ENCODE measurements at regions not wholly inside any gene's neighbourhood (a gene's known extent, or its start where the extent isn't known, plus 50 kb on each side); places are given as distances from the start of the nearest gene placed in this dataset.
A peak's percentile ranks its signal among the peaks of the same experiment; 100 is the strongest.

GRCh38 chr2:126775300-126775985, 119.5 kb downstream of the GYPC start:
- Mint-ChIP-seq H3K27me3 (no peaks in the 10 kb centered on the region), H3K4me3 (peak overlapping the region; percentile 50), H3K4me1 (ENCODE audit: low read depth) (peaks cover 7% of the 10 kb centered on the region), H3K27ac (no peak overlapping the region), H3K9me3 (no peaks in the 10 kb centered on the region), H3K36me3 (no peaks in the 10 kb centered on the region)
- POLR2A ChIA-PET = interaction anchor here (1.1 kb wide), 1 partner anchor 13 kb away, joined by 3 read pairs; no protein-coding TSS in a partner anchor
- CTCF ChIA-PET = interaction anchor here (1.2 to 2.9 kb wide), 3 partner anchors 248 to 416 kb away, joined by 3 to 16 read pairs (median 12); no protein-coding TSS in a partner anchor
- intact Hi-C loops (cut with micrococcal nuclease) = no loop called here
- no peak for DNase-seq

GRCh38 chr2:126776255-126776654, 120.3 kb downstream of the GYPC start:
- Mint-ChIP-seq H3K36me3 (no peaks in the 10 kb centered on the region), H3K4me1 (ENCODE audit: low read depth) (peaks cover 7% of the 10 kb centered on the region), H3K27ac (no peak overlapping the region), H3K27me3 (no peaks in the 10 kb centered on the region), H3K4me3 (peak overlapping the region; percentile 50), H3K9me3 (no peaks in the 10 kb centered on the region)
- intact Hi-C loops (cut with micrococcal nuclease) = no loop called here
- ChIA-PET POLR2A (no interaction called here), CTCF (interaction anchor here (0.6 to 4.5 kb wide), 22 partner anchors 8 to 548 kb away, joined by 3 to 135 read pairs (median 4); partner anchors contain the start of gene GYPC)
- no peak for DNase-seq

GRCh38 chr2:126776692-126777619, 121.0 kb downstream of the GYPC start:
- POLR2A ChIA-PET = interaction anchor here (0.5 kb wide), 1 partner anchor 1557 kb away, joined by 3 read pairs; no protein-coding TSS in a partner anchor
- no peaks in the 10 kb centered on the region for H3K9me3 Mint-ChIP-seq
- peaks cover 7% of the 10 kb centered on the region for H3K4me1 Mint-ChIP-seq (ENCODE audit: low read depth)
- DNase-seq = peak; percentile 87
- no peaks in the 10 kb centered on the region for H3K36me3 Mint-ChIP-seq
- intact Hi-C loops (cut with micrococcal nuclease) = loop anchor here (1.0 kb wide), 5 partner anchors 119 to 532 kb away; no protein-coding TSS in a partner anchor
- peak overlapping the region; percentile 83 for H3K4me3 Mint-ChIP-seq
- H3K27me3 Mint-ChIP-seq = peaks cover 2% of the 10 kb centered on the region
- CTCF ChIA-PET = interaction anchor here (0.6 to 4.5 kb wide), 26 partner anchors 8 to 548 kb away, joined by 3 to 135 read pairs (median 3); partner anchors contain the start of gene GYPC
- no peak overlapping the region for H3K27ac Mint-ChIP-seq

GRCh38 chr2:126777620-126777978, 121.1 kb upstream of the TEX51 start:
- Mint-ChIP-seq H3K27ac (no peak overlapping the region), H3K4me3 (peak overlapping the region; percentile 83), H3K9me3 (no peaks in the 10 kb centered on the region), H3K4me1 (ENCODE audit: low read depth) (peaks cover 7% of the 10 kb centered on the region), H3K36me3 (no peaks in the 10 kb centered on the region), H3K27me3 (peaks cover 4% of the 10 kb centered on the region)
- POLR2A ChIA-PET = no interaction called here
- intact Hi-C loops (cut with micrococcal nuclease) = loop anchor here (1.0 kb wide), 5 partner anchors 119 to 532 kb away; no protein-coding TSS in a partner anchor
- DNase-seq = no peak
- CTCF ChIA-PET = interaction anchor here (0.7 to 4.5 kb wide), 9 partner anchors 9 to 418 kb away, joined by 3 to 135 read pairs (median 7); no protein-coding TSS in a partner anchor

- Mint-ChIP-seq H3K9me3 (no peaks in the 10 kb centered on the region), H3K4me3 (no peak overlapping the region), H3K4me1 (ENCODE audit: low read depth) (peaks cover 7% of the 10 kb centered on the region), H3K27ac (no peak overlapping the region), H3K36me3 (no peaks in the 10 kb centered on the region), H3K27me3 (peaks cover 4% of the 10 kb centered on the region)
- ChIA-PET CTCF (interaction anchor here (1.0 to 4.5 kb wide), 7 partner anchors 91 to 380 kb away, joined by 3 to 135 read pairs (median 6); no protein-coding TSS in a partner anchor), POLR2A (no interaction called here)
- no peak for DNase-seq
- intact Hi-C loops (cut with micrococcal nuclease) = no loop called here
Observed at GRCh38 chr2:126778561-126779501, 119.9 kb upstream of the TEX51 start.

GRCh38 chr2:126781206-126781605, 117.5 kb upstream of the TEX51 start:
- H3K27me3 Mint-ChIP-seq = peaks cover 4% of the 10 kb centered on the region
- intact Hi-C loops (cut with micrococcal nuclease) = no loop called here
- no peak for DNase-seq
- ChIA-PET POLR2A (no interaction called here), CTCF (no interaction called here)
- no peak overlapping the region for H3K27ac Mint-ChIP-seq
- no peaks in the 10 kb centered on the region for H3K36me3 Mint-ChIP-seq
- no peaks in the 10 kb centered on the region for H3K9me3 Mint-ChIP-seq
- peaks cover 3% of the 10 kb centered on the region for H3K4me1 Mint-ChIP-seq (ENCODE audit: low read depth)
- no peak overlapping the region for H3K4me3 Mint-ChIP-seq

- peaks cover 4% of the 10 kb centered on the region for H3K27me3 Mint-ChIP-seq
- no peaks in the 10 kb centered on the region for H3K9me3 Mint-ChIP-seq
- peaks cover 3% of the 10 kb centered on the region for H3K4me1 Mint-ChIP-seq (ENCODE audit: low read depth)
- DNase-seq = no peak
- no peak overlapping the region for H3K4me3 Mint-ChIP-seq
- H3K36me3 Mint-ChIP-seq = no peaks in the 10 kb centered on the region
- POLR2A ChIA-PET = no interaction called here
- CTCF ChIA-PET = no interaction called here
- no peak overlapping the region for H3K27ac Mint-ChIP-seq
- intact Hi-C loops (cut with micrococcal nuclease) = no loop called here
Observed at GRCh38 chr2:126781806-126782205, 116.9 kb upstream of the TEX51 start.

- Mint-ChIP-seq H3K4me3 (no peak overlapping the region), H3K4me1 (ENCODE audit: low read depth) (no peaks in the 10 kb centered on the region), H3K27ac (no peak overlapping the region), H3K36me3 (no peaks in the 10 kb centered on the region), H3K9me3 (no peaks in the 10 kb centered on the region), H3K27me3 (peaks cover 4% of the 10 kb centered on the region)
- ChIA-PET CTCF (no interaction called here), POLR2A (no interaction called here)
- intact Hi-C loops (cut with micrococcal nuclease) = no loop called here
- DNase-seq = no peak
Observed at GRCh38 chr2:126782648-126783047, 116.0 kb upstream of the TEX51 start.

GRCh38 chr2:126783341-126783740, 115.3 kb upstream of the TEX51 start:
- ChIA-PET POLR2A (no interaction called here), CTCF (no interaction called here)
- no peak overlapping the region for H3K27ac Mint-ChIP-seq
- no peaks in the 10 kb centered on the region for H3K4me1 Mint-ChIP-seq (ENCODE audit: low read depth)
- no peak overlapping the region for H3K4me3 Mint-ChIP-seq
- no peaks in the 10 kb centered on the region for H3K9me3 Mint-ChIP-seq
- no peaks in the 10 kb centered on the region for H3K36me3 Mint-ChIP-seq
- no peak for DNase-seq
- H3K27me3 Mint-ChIP-seq = peaks cover 4% of the 10 kb centered on the region
- intact Hi-C loops (cut with micrococcal nuclease) = no loop called here

GRCh38 chr2:126784045-126784444, 114.6 kb upstream of the TEX51 start:
- intact Hi-C loops (cut with micrococcal nuclease) = no loop called here
- no peak for DNase-seq
- Mint-ChIP-seq H3K27me3 (peaks cover 4% of the 10 kb centered on the region), H3K4me3 (no peak overlapping the region), H3K9me3 (no peaks in the 10 kb centered on the region), H3K4me1 (ENCODE audit: low read depth) (no peaks in the 10 kb centered on the region), H3K27ac (no peak overlapping the region), H3K36me3 (no peaks in the 10 kb centered on the region)
- CTCF ChIA-PET = no interaction called here
- POLR2A ChIA-PET = no interaction called here

- POLR2A ChIA-PET = no interaction called here
- H3K27ac Mint-ChIP-seq = no peak overlapping the region
- no peak for DNase-seq
- CTCF ChIA-PET = no interaction called here
- intact Hi-C loops (cut with micrococcal nuclease) = no loop called here
- no peak overlapping the region for H3K4me3 Mint-ChIP-seq
- H3K36me3 Mint-ChIP-seq = no peaks in the 10 kb centered on the region
- H3K9me3 Mint-ChIP-seq = no peaks in the 10 kb centered on the region
- H3K4me1 Mint-ChIP-seq (ENCODE audit: low read depth) = no peaks in the 10 kb centered on the region
- H3K27me3 Mint-ChIP-seq = peaks cover 4% of the 10 kb centered on the region
Observed at GRCh38 chr2:126784621-126785020, 114.1 kb upstream of the TEX51 start.

All from activated CD4-positive, alpha-beta memory T cell treated with anti-CD3 and anti-CD28 coated beads for 36 hours (primary cell).